Suppressor macrophage treated with lipopolysaccharide for 1 hour (primary cell): ENCODE measurements at regions not wholly inside any gene's neighbourhood (a gene's known extent, or its start where the extent isn't known, plus 50 kb on each side); places are given as distances from the start of the nearest gene placed in this dataset.
A peak's percentile ranks its signal among the peaks of the same experiment; 100 is the strongest.

ENCODE experiments used
- DNase-seq, 3 donors: peaks; one replicate each; pipeline ENCODE4 v3.0.0-alpha.2; 2020 to 2022

GRCh38 chr13:99911965-99912566, 59.5 kb downstream of the ZIC5 start:
- DNase-seq = no peak

GRCh38 chr13:99911069-99911964, 60.2 kb downstream of the ZIC5 start:
- DNase-seq = no peak

- no peak for DNase-seq
Observed at GRCh38 chr13:99909836-99910619, 61.5 kb downstream of the ZIC5 start.

- DNase-seq = no peak
Observed at GRCh38 chr13:99909097-99909835, 62.3 kb downstream of the ZIC5 start.

- DNase-seq = no peak
Observed at GRCh38 chr13:99908140-99908803, 63.3 kb downstream of the ZIC5 start.

- DNase-seq = no peak
Observed at GRCh38 chr13:99907627-99908026, 63.9 kb downstream of the ZIC5 start.

- DNase-seq = no peak
Observed at GRCh38 chr13:99907038-99907437, 64.5 kb downstream of the ZIC5 start.

- no peak for DNase-seq
Observed at GRCh38 chr13:99905814-99906213, 65.8 kb downstream of the ZIC5 start.

GRCh38 chr13:99905224-99905623, 66.3 kb downstream of the ZIC5 start:
- DNase-seq = peak in 2 of 3 donors; percentile 8 to 20

- no peak for DNase-seq
Observed at GRCh38 chr13:99903140-99903539, 68.4 kb downstream of the ZIC5 start.

- DNase-seq = no peak
Observed at GRCh38 chr13:99902657-99903056, 68.9 kb downstream of the ZIC5 start.

- no peak for DNase-seq
Observed at GRCh38 chr13:99900960-99901359, 70.6 kb downstream of the ZIC5 start.

- no peak for DNase-seq
Observed at GRCh38 chr13:99898421-99898820, 73.1 kb downstream of the ZIC5 start.

GRCh38 chr13:99897076-99897440, 74.5 kb downstream of the ZIC5 start:
- no peak for DNase-seq

GRCh38 chr13:99896369-99897075, 75.0 kb downstream of the ZIC5 start:
- DNase-seq = no peak

- DNase-seq = peak in 1 of 3 donors; percentile 23
Observed at GRCh38 chr13:99895444-99896368, 75.9 kb downstream of the ZIC5 start.

GRCh38 chr13:99894840-99895443, 76.6 kb downstream of the ZIC5 start:
- DNase-seq = peak in 1 of 3 donors; percentile 7

- DNase-seq = no peak
Observed at GRCh38 chr13:99894105-99894839, 77.3 kb downstream of the ZIC5 start.

- DNase-seq = no peak
Observed at GRCh38 chr13:99893567-99893966, 78.0 kb downstream of the ZIC5 start.
